Stimulated activated CD8-positive, alpha-beta memory T cell treated with anti-CD3 and anti-CD28 coated beads, Interleukin-2, amount 100 ng/mL, for 1 hour (primary cell): ENCODE measurements at regions not wholly inside any gene's neighbourhood (a gene's known extent, or its start where the extent isn't known, plus 50 kb on each side); places are given as distances from the start of the nearest gene placed in this dataset.
"Not testable (repeated sequence)": the region's sequence is repeated elsewhere in the genome, so short reads cannot be mapped to it uniquely, and the experiment has no call there.

ENCODE experiments used
- DNase-seq, 2 donors: peaks; one replicate each; pipeline ENCODE4 v3.0.0-alpha.2; 2020; ENCODE audit warnings: low read depth in 2 of 2

DNA sequence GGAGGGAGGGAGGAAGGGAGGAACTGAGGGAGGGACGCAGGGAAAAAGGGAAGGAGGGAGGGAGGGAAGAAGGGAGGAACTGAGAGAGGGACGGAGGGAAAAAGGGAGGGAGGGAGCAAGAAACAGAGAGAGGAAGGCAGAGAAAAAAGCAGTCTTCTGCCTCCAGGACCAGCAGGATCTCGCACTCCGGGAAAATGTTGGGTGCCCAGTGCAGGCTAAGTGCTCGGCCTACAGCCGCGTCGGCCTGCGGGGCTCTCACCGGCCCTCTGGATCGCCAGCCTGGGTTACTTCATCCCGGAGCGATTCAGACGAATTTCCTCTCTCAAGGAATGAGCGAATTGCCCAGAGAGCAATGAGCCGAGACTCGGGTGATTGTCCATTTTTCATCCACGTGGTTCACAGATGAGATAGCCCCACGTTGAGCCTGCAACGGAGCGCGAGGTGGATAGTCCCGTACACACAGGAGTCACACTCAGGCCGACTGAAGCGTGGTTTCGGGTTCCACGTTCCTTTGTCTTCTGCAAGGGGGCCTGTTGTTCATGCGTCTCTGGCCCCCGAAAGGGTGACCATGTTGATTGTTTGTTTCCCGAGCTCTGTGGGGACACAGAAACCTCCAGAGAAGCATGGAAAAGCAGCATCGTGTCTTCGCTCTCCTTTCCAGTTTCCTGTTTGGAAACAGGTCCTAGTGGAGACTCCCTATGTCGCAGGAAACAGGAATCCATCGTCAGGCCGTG is 1937.1 kb upstream of the DEFB115 start:
- not testable (repeated sequence) for DNase-seq

DNA sequence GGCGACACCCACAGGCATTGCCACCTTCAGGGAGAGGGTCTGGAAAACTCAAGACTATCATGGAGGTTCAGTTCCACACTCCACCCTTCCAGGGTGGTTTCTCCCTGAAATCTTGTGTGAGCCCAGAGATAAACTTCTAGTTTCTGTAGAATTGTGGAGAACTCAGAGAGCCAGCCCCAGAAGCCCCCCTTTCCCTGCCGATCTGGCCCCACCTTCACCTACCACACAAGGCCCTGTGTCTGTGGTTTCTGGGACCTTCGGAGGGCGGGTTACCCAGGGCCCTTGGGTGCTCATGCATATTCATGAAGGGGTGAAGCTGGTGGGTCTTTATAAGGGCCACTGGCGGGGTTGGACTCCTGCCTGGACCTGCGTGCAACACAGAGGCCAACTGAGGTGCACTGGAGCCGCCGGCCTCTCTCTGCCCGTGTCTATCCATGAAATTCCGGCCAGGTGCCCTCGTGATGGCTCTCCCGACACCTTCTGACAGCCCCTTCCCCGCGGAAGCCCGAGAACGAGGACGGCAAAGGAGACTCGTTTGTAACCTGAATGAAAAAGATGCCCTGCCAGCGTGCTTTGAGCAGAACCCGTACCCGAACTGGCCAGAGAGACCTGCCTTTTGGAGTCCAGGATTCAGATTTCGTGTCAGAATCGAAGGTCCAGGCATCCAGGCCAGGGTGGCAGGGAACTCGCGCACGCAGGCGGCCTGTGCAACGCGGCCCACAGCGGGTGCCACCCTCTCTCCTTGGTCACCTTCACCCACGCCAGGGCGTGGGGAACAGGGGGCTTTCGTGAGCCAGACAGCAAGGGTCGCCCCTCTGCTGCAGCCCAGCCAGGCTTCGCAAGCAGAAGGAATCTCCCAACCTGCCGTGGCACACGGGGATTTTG is 1933.6 kb upstream of the DEFB115 start:
- DNase-seq = not testable (repeated sequence)

DNA sequence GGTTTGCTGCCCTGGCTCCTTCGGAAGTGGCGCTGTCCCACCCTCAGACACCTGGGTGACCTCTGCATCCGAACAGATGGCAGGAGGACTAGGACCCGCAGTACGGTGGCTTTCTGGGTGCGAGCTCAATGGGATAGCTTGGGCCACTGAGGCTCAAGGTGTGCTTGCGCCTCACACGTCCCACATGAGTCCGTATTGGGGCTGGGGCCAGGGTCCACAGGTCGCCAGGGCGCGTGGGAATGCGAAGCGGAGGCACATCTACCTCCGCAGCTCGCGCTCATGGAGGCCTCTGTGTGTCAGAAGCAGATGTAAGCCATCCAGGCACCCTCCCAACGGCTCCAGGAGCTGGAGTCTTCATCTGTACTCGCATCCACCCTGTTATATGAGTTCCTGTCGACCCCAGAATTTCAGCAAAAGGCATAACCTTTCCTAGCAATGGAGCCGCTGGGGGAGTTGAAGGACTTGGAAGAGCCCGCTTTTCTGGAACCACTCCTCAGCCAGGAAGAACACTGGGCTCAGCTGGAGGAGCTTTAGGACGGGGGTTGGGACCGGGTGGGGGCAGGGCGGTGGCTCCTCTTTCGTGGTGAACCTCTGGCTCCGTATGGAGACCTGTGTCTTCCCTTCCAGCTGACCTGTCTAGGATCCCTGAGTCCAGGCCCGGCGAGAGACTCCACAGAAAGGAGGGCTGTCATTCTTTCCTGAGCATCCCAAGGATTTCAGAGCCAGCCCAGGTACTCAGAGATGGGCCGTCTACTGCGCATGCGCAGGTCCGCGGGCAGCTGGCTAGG is 1932.8 kb upstream of the DEFB115 start:
- not testable (repeated sequence) for DNase-seq

DNA sequence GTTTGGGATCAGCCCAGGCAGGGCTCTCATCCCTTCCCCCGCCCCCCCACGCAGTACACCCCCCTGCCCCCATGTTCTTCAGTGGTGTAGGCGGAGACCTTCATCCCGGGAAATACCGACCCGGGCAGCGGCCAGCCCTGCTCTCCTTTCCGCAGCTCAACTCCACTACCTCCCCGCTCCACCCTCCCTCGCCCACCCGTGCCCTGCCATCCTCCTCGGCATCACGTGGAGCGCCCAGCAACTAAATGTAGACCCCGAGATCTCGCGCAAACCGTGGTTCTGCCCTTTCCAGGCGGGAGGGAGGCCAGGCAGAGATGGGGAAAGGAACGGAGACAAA is 1932.2 kb upstream of the DEFB115 start:
- DNase-seq = no peak

DNA sequence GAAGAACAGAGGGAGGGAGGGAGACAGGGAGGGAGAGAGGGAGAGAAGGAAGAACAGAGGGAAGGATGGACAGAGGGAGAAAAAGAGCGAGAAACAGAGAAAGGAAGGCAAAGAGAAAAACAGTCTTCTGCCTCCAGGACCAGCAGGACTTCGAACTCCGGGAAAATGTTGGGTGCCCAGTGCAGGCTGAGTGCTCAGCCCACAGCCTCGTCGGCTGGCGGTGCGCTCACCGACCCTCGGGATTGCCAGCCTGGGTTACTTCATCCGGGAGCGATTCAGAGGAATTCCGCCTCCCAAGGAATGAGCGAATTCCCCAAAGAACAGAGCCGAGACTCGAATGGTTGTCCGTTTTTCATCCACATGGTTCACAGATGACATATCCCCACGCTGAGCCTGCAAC is 1931.7 kb upstream of the DEFB115 start:
- not testable (repeated sequence) for DNase-seq

DNA sequence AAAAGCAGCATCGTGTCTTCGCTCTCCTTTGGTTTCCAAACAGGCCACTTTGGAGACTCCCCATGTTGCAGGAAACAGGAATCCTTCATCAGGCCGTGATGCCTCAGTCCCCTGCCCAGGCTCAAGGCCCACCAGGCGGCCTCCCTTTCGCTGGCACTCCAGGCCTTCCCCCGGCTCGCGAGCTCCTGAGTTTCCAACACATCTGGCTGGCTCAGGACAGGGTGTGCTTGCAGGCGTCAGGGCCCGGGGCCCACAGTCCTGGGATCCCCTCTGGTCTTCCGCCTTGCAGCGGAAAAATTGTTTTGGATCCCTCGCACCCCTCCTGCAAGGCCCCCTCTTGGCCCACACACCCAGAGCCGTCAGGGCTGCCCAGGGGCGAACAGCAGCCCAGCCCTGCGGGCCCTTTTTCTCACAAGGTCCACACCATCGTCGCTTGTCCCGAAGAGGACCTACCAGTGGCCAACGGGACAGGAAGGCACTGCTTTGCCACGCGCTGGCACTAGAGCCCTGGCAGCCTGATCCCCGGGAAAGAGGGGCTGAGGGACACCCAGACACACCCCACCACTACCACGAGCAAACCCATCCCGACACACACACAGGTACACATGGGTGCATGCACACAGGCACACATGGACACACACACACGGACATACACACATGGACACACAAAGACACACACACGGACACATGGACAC is 1930.9 kb upstream of the DEFB115 start:
- no peak for DNase-seq

DNA sequence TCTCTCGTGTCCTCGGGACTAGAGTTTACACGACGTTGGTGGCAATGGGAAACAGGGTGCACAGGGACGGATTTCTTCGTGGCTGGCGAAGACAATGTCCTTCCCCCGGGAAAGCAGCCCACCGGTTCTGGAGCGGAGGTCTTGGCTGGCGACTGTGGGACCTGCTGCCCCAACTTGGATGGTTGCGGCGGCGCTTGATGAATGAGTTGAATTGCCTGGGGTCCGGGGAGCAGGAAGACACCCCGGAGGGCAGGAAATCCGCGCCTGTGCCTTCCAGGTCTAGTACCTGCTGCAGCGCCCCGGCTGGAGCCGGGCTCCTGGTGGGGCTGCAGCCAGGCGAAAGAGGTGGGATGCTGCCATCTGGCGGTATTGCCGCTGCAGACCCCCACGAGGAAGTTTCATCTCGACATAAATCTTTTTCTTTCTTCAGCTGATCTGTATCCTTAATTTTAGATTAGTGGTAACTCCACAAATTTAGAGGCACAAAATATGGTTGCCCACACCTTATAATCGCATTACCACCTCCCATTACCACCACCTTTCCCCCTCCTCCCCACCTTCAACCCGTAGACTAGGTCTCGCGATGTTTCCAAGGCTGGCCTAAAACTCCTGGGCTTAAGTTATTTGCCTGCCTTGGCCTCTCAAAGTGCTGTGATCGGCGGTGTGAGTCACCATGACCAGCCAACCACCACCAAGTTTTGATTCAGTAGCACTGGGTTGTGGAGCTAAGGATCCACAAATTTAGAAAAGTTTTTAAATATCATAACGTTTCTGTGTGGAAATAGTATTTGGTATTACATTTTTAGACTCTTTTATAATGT is 1929.7 kb upstream of the DEFB115 start:
- DNase-seq = peak in 1 of 2 donors; percentile 35

DNA sequence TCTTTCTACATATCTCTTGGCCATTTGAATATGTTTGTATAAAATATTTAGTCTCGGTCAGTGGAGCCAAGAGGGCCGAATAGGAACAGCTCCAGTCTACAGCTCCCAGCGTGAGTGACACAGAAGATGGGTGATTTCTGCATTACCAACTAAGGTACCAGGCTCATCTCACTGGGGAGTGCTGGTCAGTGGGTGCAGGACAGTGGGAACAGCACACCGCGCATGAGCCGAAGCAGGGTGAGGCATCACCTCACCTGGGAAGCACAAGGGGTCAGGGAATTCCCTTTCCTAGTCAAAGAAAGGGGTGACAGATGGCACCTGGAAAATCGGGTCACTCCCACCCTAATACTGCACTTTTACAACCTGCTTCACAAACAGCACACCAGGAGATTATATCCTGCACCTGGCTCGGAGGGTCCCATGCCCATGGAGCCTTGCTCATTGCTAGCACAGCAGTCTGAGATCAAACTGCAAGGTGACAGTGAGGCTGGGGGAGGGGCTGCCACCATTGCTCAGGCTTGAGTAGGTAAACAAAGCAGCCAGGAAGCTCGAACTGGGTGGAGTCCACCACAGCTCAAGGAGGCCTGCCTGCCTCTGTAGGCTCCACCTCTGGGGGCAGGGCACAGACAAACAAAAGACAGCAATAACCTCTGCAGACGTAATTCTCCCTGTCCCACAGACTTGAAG is 1926.9 kb upstream of the DEFB115 start:
- not testable (repeated sequence) for DNase-seq

DNA sequence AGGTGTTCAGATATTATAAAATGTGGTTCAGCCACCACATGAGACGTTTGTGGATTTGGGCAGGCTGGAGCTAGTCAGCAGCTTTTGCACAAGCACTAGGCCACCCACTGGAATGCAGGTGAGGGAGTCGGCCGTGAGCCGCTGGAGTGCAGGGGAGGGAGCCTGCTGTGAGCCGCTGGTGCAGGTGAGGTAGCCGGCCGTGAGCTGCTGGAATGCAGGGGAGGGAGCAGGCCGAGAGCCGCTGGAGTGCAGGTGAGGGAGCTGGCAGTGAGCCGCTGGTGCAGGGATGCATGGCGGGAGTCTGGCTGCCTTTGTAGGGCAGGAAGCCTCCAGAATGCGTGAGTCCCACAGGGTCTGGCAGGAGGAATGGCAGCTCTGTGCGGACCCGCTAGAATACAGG is 1907.6 kb upstream of the DEFB115 start:
- DNase-seq = no peak

DNA sequence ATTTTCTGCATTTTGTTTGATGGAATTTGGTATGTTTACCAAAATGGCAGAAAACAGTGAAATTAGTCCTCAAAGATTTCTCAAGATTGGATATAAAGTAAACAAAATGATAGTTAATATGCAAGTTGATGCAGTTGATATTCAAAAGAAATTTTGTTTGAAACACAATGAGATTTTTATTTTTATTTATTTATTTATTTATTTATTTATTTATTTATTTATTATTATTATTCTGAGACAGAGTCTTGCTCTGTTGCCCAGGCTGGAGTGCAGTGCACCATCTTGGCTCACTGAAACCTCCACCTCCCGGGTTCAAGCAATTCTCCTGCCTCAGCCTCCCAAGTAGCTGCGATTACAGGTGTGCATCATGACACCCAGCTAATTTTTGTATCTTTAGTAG is 1881.5 kb upstream of the DEFB115 start:
- not testable (repeated sequence) for DNase-seq

DNA sequence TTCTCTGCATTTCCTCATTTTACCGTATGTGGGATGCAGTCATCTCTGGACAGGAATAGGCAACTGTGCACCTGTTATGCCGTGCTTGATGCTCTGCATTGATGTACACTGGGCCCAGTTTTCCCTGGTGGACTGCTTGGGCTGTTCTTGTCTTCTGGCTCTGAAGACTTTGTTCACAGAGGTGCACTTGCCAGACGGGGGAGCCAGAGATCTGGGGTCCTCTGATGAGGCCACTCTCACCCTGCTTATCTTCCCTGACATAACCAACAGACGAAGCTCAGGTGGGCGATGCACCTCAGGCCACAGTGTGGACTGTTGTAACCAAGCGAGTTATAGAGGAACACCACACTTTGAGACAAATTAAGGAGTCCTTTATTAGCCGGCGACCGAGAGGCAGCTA is 1864.6 kb upstream of the DEFB115 start:
- not testable (repeated sequence) for DNase-seq

DNA sequence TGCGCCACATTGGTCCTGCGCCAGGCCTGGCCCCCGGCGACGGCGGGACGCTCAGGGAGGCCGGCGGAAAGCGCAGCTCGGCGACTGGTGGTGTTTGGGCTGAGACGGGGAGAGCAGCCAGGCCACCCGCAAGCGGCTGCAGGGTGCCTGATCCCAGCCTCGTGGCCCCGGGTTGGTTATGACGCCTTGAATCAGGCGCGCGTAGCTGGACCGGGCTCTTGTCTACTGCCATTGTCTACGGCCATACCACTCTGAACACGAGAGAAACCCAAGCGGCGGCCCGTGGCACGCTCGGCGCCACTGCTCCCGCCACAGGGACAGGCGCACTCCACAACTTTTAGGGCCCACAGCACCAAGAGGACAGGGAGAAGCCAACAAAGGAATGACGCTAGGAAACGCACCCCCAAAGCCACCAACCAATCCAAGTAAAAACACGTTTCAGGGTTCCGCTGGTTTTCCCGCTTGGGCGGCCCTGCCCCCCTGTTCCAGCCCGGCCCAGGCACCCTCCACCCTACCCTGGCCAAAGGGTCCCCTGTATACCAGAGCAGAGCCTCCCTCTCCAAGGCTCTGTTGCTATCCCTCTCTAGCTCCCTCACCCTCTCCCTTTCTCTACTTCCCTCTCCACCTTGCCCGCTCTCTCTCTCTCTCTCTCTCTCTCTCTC is 1849.3 kb upstream of the DEFB115 start:
- no peak for DNase-seq

DNA sequence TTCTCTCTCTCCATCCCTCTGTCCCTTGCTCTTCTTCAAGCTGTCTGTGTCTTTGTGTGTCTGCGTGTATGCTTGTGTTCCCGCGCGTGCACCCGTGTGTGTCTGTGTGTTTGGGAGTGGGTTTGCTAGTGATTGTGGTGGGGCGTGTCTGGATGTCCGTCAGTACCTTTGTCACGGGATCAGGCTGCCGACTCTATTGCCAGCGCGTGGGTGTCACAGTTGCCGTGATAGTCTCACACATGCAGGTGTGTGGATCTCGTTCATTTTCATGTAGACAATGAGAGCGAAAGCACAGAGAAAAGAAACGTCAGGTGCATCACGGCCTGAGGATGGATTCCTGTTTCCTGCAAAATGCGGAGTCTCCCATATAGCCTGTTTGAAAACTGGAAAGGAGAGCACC is 1848.8 kb upstream of the DEFB115 start:
- DNase-seq = not testable (repeated sequence)

DNA sequence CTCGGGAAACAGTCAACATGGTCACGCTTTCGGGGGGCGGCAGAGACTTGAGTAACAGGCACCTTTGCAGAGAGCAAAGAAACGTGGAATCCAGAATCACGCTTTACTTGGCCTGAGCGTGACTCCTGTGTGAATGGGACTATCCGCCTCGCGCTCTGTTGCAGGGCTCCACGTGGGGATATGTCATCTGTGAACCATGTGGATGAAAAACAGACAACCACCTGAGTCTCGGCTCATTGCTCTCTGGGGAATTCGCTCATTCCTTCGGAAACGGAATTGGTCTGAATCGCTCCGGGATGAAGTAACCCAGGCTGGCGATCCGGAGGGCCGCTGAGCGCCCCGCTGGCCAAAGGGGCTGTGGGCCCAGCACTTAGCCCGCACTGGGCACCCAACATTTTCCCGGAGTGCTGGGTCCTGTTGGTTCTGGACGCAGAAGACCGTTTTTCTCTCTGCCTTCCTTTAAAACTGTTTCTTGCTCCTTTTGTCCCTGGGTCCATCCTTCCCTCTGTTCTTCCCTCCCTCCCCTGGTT is 1848.2 kb upstream of the DEFB115 start:
- not testable (repeated sequence) for DNase-seq

DNA sequence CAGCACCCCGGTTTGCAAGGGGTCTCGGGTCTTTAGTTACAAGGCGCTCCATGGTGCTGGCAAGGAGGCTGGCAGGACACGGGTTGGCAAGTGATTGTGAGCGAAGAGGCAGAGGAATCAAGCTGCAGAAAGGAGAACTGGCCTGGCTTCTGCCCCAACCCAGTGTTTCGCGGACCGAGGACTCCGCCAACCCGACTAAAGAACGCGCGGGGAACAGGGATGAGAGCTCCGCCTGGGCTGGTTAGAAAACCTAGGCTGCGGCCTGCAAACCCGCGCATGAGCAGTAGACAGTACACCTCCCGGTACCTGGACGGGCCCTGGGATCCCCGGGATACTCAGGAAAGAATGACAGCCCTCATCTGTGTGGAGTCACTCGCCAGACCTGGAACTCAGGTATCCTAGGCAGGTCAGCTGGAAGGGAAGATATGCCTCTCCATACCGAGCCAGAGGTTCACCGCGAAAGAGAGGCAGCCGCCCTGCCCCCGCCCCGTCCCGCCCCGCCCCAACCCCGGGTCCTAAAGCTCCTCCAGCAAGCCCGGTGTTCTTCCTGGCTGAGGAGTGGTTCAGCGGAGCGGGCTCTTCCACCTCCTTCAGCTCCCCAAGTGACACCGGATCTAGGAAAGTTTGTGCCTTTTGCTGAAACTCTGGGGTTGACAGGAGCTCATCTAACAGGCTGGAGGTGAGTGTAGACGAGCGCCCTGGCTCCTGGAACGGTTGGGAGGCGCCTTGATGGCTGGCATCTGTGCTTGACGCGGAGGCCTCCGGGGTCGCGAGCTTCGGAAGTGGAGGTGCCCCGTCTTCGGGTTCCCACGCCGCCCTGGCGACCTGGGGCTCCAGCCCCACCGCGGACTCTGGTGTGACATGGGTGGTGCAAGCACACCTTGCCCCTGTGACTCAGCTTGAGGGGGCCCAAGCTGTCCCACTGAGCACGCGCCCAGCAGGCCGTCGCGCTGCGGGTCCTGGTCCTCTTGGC is 1847.3 kb upstream of the DEFB115 start:
- DNase-seq = no peak

DNA sequence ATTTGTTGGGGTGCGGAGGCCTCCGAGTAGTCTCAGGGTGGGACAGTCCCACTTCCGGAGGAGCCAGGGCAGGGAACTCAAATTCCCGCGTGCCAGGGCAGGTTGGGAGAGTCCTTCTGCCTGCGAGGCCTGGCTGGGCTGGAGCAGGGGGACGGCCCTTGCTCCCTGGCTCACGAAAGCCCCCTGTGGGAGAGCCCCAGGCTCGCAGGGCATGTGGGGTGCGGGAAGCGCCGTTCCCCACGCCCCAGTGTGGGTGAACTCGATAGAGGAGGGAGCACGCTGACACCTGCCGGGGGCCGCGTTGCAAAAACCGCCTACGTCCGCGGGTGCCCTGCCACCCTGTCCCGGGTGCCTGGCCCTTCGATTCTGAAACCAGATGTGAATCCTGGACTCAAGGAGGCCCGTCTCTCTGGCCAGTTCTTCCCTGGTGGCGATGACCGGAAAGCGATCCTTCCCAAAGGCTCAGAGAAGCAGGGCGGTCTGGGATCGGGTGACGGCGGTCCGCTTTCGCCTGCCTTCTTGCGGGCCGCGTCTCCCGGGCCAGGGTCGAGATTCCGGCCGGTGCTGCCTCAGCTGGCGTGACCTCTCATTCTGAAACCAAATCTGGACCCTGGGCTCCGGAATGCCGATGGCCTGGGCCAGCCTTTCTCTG is 1846.5 kb upstream of the DEFB115 start:
- no peak for DNase-seq

DNA sequence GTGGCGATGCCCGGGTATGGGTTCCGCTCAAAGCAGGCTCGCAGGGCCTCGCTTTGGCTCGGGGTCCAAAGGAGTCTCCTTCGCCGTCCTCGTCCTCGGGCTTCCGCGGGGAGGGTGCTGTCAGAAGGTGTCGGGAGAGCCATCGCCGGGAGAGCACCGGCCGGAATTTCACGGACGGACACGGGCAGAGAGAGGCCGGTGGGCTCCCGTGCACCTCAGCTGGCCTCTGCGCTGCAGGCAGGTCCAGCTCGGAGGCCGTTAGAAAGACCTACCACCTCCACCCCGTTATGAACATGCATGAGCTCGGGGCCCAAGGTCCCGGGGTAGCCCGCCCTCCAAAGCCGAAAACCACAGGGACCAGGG is 1846.0 kb upstream of the DEFB115 start:
- DNase-seq = not testable (repeated sequence)

DNA sequence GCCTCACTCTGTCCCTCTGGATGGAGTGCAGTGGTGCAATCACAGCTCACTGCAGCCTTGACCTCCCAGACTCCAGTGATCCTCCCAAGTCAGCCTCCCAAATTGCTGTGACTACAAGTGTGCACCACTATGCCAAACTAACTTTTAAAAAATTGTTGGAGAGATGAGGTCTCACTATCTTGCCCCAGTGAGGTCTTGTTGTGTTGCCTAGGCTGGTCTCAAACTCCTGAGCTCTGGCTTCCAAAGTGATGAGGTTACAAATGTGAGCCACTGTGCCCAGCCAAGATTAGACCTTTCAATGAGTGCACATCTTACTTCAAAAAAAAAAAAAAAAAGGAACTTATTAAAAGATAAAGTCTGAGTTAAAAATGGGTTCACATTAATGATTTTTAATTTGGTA is 1838.1 kb upstream of the DEFB115 start:
- no peak for DNase-seq
